A549 (cell line): ENCODE measurements at regions not wholly inside any gene's neighbourhood (a gene's known extent, or its start where the extent isn't known, plus 50 kb on each side); places are given as distances from the start of the nearest gene placed in this dataset.

Experiments
- ATAC-seq, 2 experiments: fragments of 200-7000 bp in 1 of 2; fragments of >200 bp in 1 of 2; cut with Nextera tagmentation in 1 of 2; cut with Tn5 transposase in 1 of 2; 3 replicates each; pipeline versions ENCODE4 v1.8.0 to v1.9.1; 2018 to 2020; ENCODE audit warnings: mild to moderate bottlenecking in 1 of 2, moderate library complexity in 1 of 2
- CTCF ChIA-PET: fragments of 300-600 bp; sonication (Branson Sonifier 250); formaldehyde crosslinking; extraction: SDS; loops from one replicate; lab custom pipeline; 2021; ENCODE audit warnings: antibody characterized with exemption, inconsistent platforms; lab: Yijun Ruan, JAX
- POLR2A ChIA-PET: fragments of 350-600 bp; formaldehyde crosslinking; extraction: SDS; loops from one replicate; lab custom pipeline; 2021; ENCODE audit warnings: antibody characterized with exemption, inconsistent platforms; lab: Yijun Ruan, JAX
- DNase-seq, 2 experiments: peaks; one replicate each; pipeline versions ENCODE4 v3.0.0 to v3.0.0-alpha.2; 2011 to 2016; ENCODE audit warnings: low read depth in 1 of 2, low spot score in 1 of 2
- FAIRE-seq: peaks from 2 replicates; lab custom pipeline; 2011; peaks lifted over from hg19 to GRCh38; lab: Jason Lieb, UNC
- H3K27ac ChIP-seq, 2 experiments: fragments of >200 bp; sonication (Bioruptor Twin); formaldehyde crosslinking; 3 replicates each; pipeline ENCODE4 v1.5.1; 2016 to 2017
- H3K4me1 ChIP-seq: fragments of >200 bp; sonication (Bioruptor Twin); formaldehyde crosslinking; 3 replicates; pipeline ENCODE4 v1.6.1; 2016
- H3K4me2 ChIP-seq: fragments of >200 bp; sonication (Bioruptor Twin); formaldehyde crosslinking; 3 replicates; pipeline ENCODE4 v1.6.1; 2016
- H3K4me3 ChIP-seq: fragments of >200 bp; sonication (Bioruptor Twin); formaldehyde crosslinking; 3 replicates; pipeline ENCODE4 v1.5.1; 2016
- H3K9me3 ChIP-seq: fragments of >200 bp; sonication (Bioruptor Twin); formaldehyde crosslinking; 3 replicates; pipeline ENCODE4 v1.6.1; 2016
- BHLHE40 ChIP-seq: IDR thresholded peaks from 2 replicates; pipeline ENCODE4 v1.6.1; 2012; ENCODE audit warnings: low read depth, low read length, inconsistent platforms
- CEBPB ChIP-seq, 2 experiments: fragments of >200 bp in 1 of 2; sonication (Bioruptor Twin) in 1 of 2; formaldehyde crosslinking in 1 of 2; IDR thresholded peaks; 2 replicates each; pipeline ENCODE4 v1.6.1; 2012 to 2016
- CHD2 ChIP-seq: fragments of 150-350 bp; IDR thresholded peaks from 2 replicates; pipeline ENCODE4 v1.6.1; 2014; ENCODE audit warnings: low read length; ENCODE audit not compliant: partially characterized antibody
- EP300 ChIP-seq, 2 experiments: fragments of >200 bp; sonication (Bioruptor Twin); formaldehyde crosslinking; IDR thresholded peaks; 2 replicates in 1 of 2; 3 replicates in 1 of 2; pipeline ENCODE4 v1.6.1; 2016 to 2017
- FOSL2 ChIP-seq, 2 experiments: fragments of 450-650 bp in 1 of 2; fragments of >200 bp in 1 of 2; sonication (Bioruptor Twin) in 1 of 2; formaldehyde crosslinking; IDR thresholded peaks; 2 replicates each; pipeline versions ENCODE4 v1.5.0 to v1.6.1; 2016 to 2020; ENCODE audit warnings: mild to moderate bottlenecking in 1 of 2, moderate library complexity in 1 of 2
- GATA3 ChIP-seq: IDR thresholded peaks from 2 replicates; pipeline ENCODE4 v1.6.1; 2012; ENCODE audit warnings: borderline replicate concordance
- HOXA7 ChIP-seq: fragments of 250-450 bp; sonication (Bioruptor Pico); IDR thresholded peaks from 2 replicates; pipeline ENCODE4 v1.5.0; 2020; ENCODE audit warnings: mild to moderate bottlenecking, moderate library complexity
- HOXB13 ChIP-seq: fragments of 250-450 bp; sonication (Bioruptor Pico); IDR thresholded peaks from 2 replicates; pipeline ENCODE4 v1.5.0; 2020; ENCODE audit warnings: low read depth, mild to moderate bottlenecking, moderate library complexity
- HOXB5 ChIP-seq: fragments of 250-450 bp; sonication (Bioruptor Pico); IDR thresholded peaks from 2 replicates; pipeline ENCODE4 v1.5.0; 2020; ENCODE audit warnings: mild to moderate bottlenecking, moderate library complexity
- JUN ChIP-seq, 2 experiments: fragments of >200 bp; sonication (Bioruptor Twin); formaldehyde crosslinking; IDR thresholded peaks; 2 replicates in 1 of 2; 3 replicates in 1 of 2; pipeline ENCODE4 v1.6.1; 2016 to 2017
- JUNB ChIP-seq: fragments of >200 bp; sonication (Bioruptor Twin); formaldehyde crosslinking; IDR thresholded peaks from 2 replicates; pipeline ENCODE4 v1.6.1; 2016
- KDM5A ChIP-seq: fragments of 200-600 bp; sonication (generic); IDR thresholded peaks from 2 replicates; pipeline ENCODE4 v1.6.1; 2016; ENCODE audit warnings: antibody characterized with exemption, mild to moderate bottlenecking
- MYC ChIP-seq: IDR thresholded peaks from 2 replicates; pipeline ENCODE4 v1.6.1; 2012; ENCODE audit warnings: mild to moderate bottlenecking, inconsistent platforms, low read length, improper control_type of control experiment, borderline replicate concordance
- RNF2 ChIP-seq: fragments of 200-600 bp; sonication (generic); IDR thresholded peaks from 2 replicates; pipeline ENCODE4 v1.6.1; 2016; ENCODE audit warnings: low read depth, mild to moderate bottlenecking, antibody characterized with exemption, moderate library complexity, borderline replicate concordance
- TFCP2L1 ChIP-seq: fragments of 250-450 bp; sonication (Bioruptor Pico); IDR thresholded peaks from 2 replicates; pipeline ENCODE4 v1.5.0; 2021; ENCODE audit warnings: mild to moderate bottlenecking
- WGBS: methylation state at CpG from one replicate; pipeline ENCODE4 v1.1.6; 2017; ENCODE audit errors: missing lambda C conversion rate; 5-methylcytosine and 5-hydroxymethylcytosine counted together
- TF ChIP-seq, protein P1 (sequence below): IDR thresholded peaks from 2 replicates; pipeline ENCODE4 v1.6.1; 2012
- TF ChIP-seq, protein P2 (sequence below): fragments of 150-350 bp; IDR thresholded peaks from 2 replicates; pipeline ENCODE4 v1.6.1; 2014; ENCODE audit warnings: low read depth, mild to moderate bottlenecking, low read length
- TF ChIP-seq, protein P3 (sequence below): fragments of >200 bp; sonication (Bioruptor Twin); formaldehyde crosslinking; IDR thresholded peaks from 3 replicates; pipeline ENCODE4 v1.5.1; 2016
- TF ChIP-seq, protein P4 (sequence below): fragments of >200 bp; sonication (Bioruptor Twin); formaldehyde crosslinking; IDR thresholded peaks from 3 replicates; pipeline ENCODE4 v1.6.1; 2016
- TF ChIP-seq, protein P5 (sequence below): fragments of >200 bp; sonication (Bioruptor Twin); formaldehyde crosslinking; IDR thresholded peaks from 2 replicates; pipeline ENCODE4 v1.6.1; 2016

DNA sequence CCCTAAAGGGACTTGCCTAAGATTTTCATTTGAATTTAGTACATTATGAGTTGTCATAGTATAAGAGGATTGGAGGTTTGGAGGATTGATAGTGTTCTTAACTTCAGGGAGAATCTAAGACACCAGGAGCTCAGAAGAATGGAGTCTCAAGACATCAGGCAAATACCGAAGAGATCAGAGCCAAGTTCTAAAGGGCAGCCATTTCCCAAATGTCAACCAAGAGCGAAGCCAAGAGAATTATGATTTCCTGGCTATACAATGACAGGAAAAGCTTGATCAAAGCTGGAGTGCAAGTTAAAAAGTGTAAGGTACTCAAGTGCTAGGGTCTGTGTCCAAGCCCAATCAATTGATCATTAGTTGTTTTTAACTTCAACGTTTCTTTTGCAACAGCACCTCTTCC lies 283.0 kb upstream of the FN1 start:
- no peak for TF ChIP-seq GATA3
- TF ChIP-seq, protein P1, sequence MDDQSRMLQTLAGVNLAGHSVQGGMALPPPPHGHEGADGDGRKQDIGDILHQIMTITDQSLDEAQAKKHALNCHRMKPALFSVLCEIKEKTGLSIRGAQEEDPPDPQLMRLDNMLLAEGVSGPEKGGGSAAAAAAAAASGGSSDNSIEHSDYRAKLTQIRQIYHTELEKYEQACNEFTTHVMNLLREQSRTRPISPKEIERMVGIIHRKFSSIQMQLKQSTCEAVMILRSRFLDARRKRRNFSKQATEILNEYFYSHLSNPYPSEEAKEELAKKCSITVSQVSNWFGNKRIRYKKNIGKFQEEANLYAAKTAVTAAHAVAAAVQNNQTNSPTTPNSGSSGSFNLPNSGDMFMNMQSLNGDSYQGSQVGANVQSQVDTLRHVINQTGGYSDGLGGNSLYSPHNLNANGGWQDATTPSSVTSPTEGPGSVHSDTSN = no peak
- TF ChIP-seq HOXB5 (CRISPR knock-in tag) = no peak
- TF ChIP-seq, protein P2, sequence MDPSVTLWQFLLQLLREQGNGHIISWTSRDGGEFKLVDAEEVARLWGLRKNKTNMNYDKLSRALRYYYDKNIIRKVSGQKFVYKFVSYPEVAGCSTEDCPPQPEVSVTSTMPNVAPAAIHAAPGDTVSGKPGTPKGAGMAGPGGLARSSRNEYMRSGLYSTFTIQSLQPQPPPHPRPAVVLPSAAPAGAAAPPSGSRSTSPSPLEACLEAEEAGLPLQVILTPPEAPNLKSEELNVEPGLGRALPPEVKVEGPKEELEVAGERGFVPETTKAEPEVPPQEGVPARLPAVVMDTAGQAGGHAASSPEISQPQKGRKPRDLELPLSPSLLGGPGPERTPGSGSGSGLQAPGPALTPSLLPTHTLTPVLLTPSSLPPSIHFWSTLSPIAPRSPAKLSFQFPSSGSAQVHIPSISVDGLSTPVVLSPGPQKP = no peak
- TF ChIP-seq, protein P3, sequence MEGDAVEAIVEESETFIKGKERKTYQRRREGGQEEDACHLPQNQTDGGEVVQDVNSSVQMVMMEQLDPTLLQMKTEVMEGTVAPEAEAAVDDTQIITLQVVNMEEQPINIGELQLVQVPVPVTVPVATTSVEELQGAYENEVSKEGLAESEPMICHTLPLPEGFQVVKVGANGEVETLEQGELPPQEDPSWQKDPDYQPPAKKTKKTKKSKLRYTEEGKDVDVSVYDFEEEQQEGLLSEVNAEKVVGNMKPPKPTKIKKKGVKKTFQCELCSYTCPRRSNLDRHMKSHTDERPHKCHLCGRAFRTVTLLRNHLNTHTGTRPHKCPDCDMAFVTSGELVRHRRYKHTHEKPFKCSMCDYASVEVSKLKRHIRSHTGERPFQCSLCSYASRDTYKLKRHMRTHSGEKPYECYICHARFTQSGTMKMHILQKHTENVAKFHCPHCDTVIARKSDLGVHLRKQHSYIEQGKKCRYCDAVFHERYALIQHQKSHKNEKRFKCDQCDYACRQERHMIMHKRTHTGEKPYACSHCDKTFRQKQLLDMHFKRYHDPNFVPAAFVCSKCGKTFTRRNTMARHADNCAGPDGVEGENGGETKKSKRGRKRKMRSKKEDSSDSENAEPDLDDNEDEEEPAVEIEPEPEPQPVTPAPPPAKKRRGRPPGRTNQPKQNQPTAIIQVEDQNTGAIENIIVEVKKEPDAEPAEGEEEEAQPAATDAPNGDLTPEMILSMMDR = no peak
- TF ChIP-seq JUN (IDR thresholded peaks at IDR 0.05) = no peak
- H3K27ac ChIP-seq = no peak overlapping the region
- POLR2A ChIA-PET = no interaction called here
- 75% methylated on average over 3 of the region's 3 CpGs for WGBS
- H3K4me1 ChIP-seq = peaks cover 14% of the 10 kb centered on the region
- H3K4me3 ChIP-seq = no peak overlapping the region
- ATAC-seq = no peak
- H3K9me3 ChIP-seq = no peaks in the 10 kb centered on the region
- no peak for DNase-seq
- CTCF ChIA-PET = interaction anchor here (1.3 kb wide), 1 partner anchor 11 kb away, joined by 3 read pairs; no protein-coding TSS in a partner anchor
- no peak for FAIRE-seq
- no peak overlapping the region for H3K4me2 ChIP-seq

DNA sequence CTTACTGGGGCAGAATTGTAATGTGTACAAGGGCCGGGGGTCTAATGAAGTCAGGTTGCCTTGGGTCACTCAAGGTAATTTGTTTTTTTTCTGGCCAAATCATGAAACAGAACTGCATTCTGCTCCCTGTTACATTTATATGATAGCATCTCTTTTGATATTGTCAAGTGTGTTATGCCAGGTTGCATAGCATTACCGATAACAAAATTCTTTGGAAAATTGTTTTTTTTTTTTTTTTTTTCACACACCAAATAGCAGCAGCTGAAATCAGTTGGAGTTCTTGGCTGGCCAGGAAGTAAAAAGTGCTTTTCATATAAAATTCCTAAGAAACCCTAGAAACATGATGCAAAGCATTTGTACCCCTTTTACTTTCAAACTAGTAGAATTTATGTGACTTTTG lies 282.6 kb upstream of the FN1 start:
- TF ChIP-seq JUNB = no peak
- no peak for TF ChIP-seq BHLHE40
- TF ChIP-seq, protein P4, sequence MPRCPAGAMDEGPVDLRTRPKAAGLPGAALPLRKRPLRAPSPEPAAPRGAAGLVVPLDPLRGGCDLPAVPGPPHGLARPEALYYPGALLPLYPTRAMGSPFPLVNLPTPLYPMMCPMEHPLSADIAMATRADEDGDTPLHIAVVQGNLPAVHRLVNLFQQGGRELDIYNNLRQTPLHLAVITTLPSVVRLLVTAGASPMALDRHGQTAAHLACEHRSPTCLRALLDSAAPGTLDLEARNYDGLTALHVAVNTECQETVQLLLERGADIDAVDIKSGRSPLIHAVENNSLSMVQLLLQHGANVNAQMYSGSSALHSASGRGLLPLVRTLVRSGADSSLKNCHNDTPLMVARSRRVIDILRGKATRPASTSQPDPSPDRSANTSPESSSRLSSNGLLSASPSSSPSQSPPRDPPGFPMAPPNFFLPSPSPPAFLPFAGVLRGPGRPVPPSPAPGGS = no peak
- no peak for TF ChIP-seq TFCP2L1 (CRISPR knock-in tag)
- no peak for TF ChIP-seq CHD2
- TF ChIP-seq EP300 (IDR thresholded peaks at IDR 0.05) = no peak
- TF ChIP-seq RNF2 = no peak
- TF ChIP-seq, protein P5, sequence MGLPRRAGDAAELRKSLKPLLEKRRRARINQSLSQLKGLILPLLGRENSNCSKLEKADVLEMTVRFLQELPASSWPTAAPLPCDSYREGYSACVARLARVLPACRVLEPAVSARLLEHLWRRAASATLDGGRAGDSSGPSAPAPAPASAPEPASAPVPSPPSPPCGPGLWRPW = no peak
- TF ChIP-seq KDM5A = no peak
- TF ChIP-seq, all 56 proteins: peak for 0
- WGBS = 81% methylated on average over 2 of the region's 2 CpGs
- POLR2A ChIA-PET = no interaction called here
- Histone ChIP-seq H3K9me3 (no peaks in the 10 kb centered on the region), H3K4me1 (peaks cover 16% of the 10 kb centered on the region), H3K4me2 (no peak overlapping the region), H3K27ac (peak overlapping the region in 1 of 2 experiments; percentile 43; a peak in 1 of 6 replicates), H3K4me3 (no peak overlapping the region)
- CTCF ChIA-PET = no interaction called here
- DNase-seq = no peak
- FAIRE-seq = no peak
- ATAC-seq = no peak

DNA sequence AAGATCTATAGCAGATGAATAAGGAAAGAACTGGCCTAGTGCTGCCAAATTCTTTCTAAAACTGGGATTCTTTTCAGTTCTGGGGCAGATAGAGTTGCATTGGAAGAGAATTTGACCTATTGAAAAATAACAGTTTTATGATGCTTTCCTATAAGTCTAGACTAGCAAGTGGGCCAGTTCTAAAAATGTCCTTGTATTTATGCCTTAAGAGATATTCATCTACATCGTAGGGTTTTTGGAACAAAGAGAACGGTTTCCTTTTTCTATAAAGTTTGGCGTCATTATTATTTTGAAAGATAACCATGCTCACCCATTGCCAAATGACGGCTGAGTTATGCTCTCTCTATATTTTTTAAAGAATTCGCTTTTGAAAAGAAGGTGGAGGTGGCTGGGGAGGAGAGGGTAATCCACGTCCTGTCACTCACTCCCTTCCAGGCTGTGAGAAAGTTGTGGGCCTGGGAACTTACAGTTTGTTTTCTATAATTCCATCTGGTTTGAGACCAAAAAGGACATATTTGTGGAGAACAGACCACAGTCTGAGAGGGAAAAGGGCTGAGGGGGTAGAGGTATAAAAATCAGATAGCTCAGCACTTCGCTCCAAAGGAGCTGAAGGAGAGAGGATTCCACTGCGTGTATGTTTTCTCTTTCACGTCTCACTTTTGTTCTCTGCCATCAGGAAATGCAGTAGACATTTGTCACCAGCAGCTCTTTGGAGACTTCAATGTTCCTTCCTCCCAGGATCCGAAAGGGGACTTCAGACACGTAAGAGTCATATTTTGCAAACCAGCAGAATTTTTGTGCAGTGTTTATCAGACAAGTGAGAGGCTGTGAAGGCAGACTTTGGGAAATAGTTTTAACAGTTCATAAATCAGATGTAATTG lies 281.9 kb upstream of the FN1 start:
- no peak for TF ChIP-seq HOXA7 (CRISPR knock-in tag)
- TF ChIP-seq CHD2 = no peak
- TF ChIP-seq HOXB13 = no peak
- TF ChIP-seq CEBPB (IDR thresholded peaks at IDR 0.05) = no peak
- TF ChIP-seq MYC = no peak
- TF ChIP-seq, protein P1 = no peak
- no peak for TF ChIP-seq FOSL2 (IDR thresholded peaks at IDR 0.05)
- no peak for TF ChIP-seq FOSL2 (CRISPR knock-in tag; IDR thresholded peaks at IDR 0.05)
- H3K4me2 ChIP-seq = no peak overlapping the region
- DNase-seq (no peak), FAIRE-seq (no peak), ATAC-seq (no peak)
- ChIA-PET CTCF (no interaction called here), POLR2A (no interaction called here)
- H3K27ac ChIP-seq = peak overlapping the region in 1 of 2 experiments; percentile 43; a peak in 1 of 6 replicates
- WGBS = 89% methylated on average over 11 of the region's 11 CpGs
- H3K4me3 ChIP-seq = no peak overlapping the region
- no peaks in the 10 kb centered on the region for H3K9me3 ChIP-seq
- peaks cover 16% of the 10 kb centered on the region for H3K4me1 ChIP-seq
